NCI-H526 treated with DMSO at 0.1 percent for 48 hours (cell line): ENCODE measurements at regions not wholly inside any gene's neighbourhood (a gene's known extent, or its start where the extent isn't known, plus 50 kb on each side); places are given as distances from the start of the nearest gene placed in this dataset.
"Not testable (repeated sequence)": the region's sequence is repeated elsewhere in the genome, so short reads cannot be mapped to it uniquely, and the experiment has no call there.

ENCODE experiments used
- DNase-seq: peaks from one replicate; lab custom pipeline; 2025; lab: John Stamatoyannopoulos, UW

GRCh38 chr11:24171869-24172268 is 325.0 kb upstream of the LUZP2 start:
- no peak for DNase-seq

DNA sequence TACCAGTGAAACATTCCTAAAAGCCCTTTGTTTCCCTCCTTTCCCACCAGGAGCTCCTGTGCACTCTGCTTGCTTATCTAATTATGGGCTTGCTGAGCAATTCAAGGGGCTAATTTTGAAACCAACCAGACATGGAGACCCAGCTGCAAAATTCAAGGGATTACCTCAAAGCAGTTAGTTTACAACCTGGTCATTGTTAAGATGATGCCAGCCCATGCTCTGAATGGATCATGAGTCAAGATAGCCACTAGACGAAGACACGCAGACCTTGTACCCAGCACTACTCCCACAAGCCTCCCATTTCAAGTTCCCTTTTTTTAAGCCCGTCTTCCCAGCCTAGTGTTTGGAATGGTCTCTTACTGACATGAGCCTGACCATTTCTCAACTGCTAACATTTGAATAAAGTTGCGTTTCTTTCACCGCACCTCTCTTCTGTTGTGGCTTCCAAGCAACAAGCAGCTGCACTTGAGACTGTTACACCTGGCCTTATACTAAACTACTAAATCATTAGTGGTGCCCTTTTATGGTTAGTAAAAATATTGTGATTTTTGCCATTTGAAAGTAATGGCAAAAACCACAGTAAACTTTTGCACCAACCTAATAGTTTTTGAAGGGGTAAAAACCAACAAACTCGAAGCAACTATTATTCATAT is 315.3 kb upstream of the LUZP2 start:
- DNase-seq, result no peak

DNA sequence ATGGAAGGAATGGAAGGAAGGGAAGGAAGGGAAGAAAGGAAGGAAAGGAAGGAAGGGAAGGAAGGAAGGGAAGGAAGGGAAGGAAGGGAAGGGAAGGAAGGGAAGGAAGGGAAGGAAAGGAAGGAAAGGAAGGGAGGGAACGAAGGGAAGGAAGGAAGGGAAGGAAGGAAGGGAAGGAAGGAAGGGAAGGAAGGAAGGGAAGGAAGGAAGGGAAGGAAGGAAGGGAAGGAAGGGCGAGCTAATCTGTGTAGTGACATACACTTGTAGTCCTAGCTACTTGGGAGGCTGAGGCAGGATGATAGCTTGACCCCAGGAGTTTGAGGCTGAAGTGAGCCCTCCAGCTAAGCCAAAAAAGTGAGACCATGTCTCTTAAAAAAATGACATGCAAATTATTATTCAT is 311.3 kb upstream of the LUZP2 start:
- not testable (repeated sequence) for DNase-seq

GRCh38 chr11:24196733-24197132 is 300.1 kb upstream of the LUZP2 start:
- no peak for DNase-seq

GRCh38 chr11:24198481-24198880 is 298.4 kb upstream of the LUZP2 start:
- no peak for DNase-seq

DNA sequence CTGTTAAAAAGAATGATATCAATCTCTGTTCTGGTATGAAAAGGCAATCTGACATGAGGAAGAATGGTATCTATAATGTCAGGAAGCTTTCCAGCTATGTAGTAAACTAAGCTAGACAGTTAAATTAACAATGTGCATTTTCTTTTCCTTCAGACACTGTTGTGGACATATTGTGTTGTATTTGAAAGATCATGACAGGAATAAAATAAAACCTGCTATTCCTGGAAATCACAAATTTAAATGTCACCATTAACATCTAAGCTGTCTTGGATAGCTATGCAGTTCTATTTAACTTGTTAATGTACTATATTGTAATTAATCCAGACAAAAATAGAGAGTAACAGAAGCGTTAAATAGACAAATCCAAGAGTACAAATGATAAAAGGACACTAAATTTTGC is 297.4 kb upstream of the LUZP2 start:
- no peak for DNase-seq

DNA sequence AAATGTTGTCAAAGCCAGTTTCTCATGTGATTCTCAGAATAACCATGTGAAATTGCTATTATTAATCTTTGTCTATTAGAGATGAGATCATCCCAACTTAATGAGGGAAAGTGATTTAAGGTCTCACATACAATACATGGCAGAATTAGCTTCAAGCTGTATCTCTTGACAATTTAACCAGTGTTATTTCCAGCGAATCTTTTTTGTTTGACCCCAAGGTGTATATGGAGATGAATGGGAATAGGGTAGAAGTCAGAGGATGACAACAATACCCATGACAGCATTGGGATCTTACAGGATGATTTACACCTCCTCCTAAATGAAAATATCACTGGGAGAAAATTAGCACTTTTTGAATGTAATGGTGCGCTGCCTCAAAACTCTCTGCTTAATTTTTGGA is 290.8 kb upstream of the LUZP2 start:
- DNase-seq, result no peak

DNA sequence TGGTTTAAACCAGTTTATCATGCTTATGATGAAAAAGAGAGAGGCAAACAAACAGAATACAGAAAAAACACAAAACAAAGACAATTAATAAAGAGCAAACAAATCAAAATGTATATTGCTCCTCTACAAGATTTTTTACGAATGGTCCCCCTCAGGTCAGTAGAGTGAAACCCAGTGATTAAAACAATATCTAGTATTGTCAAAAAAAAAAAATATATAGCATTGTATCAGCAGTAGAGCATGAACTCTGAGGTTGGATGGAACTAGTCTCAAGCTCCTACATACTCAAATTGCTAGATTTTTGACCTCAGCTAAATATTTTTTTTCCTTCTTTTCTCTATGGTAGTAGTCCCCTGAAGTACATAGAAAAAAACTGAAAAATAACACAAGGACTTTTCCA is 290.3 kb upstream of the LUZP2 start:
- no peak for DNase-seq

DNA sequence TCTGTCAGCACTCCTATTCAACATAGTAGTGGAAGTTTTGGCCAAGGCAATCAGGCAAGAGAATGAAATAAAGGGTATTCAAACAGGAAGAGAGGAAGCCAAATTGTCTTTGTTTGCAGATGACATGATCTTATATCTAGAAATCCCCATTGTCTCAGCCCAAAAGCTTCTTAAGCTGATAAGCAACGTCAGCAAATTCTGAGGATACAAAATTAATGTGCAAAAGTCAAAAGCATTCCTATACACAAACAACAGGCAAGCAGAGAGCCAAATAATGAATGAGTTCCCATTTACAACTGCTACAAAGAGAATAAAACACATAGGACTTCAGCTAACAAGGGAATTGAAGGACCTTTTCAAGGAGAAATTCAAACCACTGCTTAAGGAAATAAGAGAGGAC is 280.4 kb upstream of the LUZP2 start:
- no peak for DNase-seq

- not testable (repeated sequence) for DNase-seq
These were observed 279.5 kb upstream of the LUZP2 start for GRCh38 chr11:24217319-24217718.

- no peak for DNase-seq
These were observed 271.4 kb upstream of the LUZP2 start for GRCh38 chr11:24225501-24225900.

DNA sequence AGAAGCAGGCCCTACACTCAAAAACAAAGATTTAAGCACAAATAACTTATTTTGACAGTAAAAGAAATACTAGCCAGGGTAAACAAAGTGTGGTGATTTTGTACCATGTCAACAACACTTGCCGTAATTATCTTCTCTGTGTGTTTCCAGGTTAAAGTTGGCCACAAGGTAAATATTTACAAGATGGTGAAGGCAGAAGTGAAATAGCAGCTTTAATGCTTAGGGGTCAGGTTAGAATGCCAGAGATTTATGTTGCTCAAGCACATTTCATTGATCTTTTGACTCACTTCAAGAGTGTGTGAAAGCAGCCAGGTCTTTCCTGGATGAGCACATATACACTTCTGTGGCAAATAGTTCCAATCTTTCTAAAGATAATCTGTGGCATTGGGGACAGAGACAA is 270.2 kb upstream of the LUZP2 start:
- DNase-seq, result no peak

DNA sequence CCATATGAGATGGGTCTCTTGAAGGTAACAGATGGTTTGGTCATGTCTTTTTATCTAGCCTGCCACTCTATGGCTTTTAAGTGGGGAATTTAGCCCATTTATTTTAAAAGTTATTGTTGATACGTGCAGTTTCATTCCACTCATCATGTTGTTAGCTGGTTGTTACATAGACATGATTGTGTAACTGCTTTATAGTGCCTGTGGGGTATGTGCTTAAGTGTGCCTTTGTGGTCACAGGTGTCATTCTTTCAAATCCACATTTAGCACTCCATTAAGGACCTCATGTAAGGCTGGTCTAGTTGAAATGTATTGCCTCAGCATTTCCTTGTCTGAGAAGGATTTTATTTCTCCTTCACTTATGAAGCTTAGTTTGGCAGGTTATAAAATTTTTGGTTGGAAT is 263.8 kb upstream of the LUZP2 start:
- no peak for DNase-seq

DNA sequence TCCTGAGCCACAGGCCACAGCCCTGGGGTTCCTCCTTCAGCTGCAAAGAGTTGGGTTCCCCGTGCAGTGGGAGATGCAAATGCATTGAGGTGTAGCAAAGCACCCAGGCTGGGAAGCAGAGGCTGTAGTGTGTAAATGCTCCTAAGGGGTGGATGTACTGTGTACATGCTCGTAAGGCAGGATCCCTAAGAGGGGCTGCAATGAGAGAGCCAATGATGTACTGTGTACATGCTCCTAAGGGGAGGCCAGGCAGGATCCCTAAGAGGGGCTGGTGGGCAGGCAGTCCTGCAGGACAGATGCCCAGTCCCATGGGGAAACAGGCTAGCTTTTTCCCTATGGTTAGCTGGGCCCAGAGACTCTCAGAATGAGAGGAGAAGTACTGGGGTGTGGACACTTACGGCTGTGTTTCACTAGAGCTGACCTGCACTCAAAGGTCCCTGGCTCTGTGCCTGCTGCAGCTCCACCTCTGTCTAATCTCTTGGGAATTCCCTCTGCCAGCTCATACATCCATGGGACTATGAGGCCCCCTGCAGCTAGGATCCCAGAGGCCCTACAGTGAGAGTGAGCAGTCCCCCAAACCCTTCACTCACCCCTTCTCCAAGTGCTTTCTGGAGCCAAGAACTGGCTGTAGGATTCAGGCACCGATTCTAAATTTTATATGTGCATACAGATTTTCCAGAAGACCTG is 261.9 kb upstream of the LUZP2 start:
- DNase-seq, result no peak

DNA sequence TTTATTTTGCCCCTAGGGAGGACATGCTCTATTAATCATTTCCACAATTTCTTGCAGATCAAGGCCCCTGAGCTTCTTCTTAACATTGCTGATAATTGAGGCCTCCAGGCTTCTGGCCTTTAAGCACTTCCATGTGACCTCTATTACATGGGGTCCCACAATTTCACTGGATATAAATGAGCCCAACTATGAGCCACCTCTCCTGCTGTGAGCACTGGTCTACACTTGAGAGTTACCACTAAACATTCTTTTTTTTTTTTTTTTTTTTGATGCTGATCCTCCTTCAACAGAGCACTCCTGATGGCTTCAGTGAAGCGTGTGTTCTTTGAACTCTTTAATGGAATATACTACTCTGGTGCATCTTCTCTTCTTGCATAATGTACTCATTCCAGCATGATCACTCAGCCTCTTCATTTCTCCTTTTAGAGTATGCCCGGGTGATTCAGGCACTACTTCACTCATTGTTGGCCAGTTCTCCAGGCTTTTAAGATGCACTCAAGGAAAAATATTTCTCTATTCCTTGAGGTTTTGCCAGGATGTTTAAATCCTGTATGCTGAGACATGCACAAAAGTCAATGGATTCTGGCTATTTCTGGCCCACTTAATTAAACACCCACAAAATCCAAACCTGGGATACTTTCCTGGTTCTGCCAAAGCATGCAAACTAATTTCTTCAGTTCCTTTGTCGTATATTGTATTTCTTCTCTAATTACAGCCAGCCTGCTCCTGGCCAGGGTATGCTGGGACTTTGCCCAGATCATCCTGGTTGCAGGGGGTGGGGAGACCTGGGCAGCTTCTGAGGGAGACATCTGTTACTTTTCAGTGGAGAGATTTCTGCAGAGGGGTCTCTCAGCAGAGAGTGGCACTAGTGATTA is 257.8 kb upstream of the LUZP2 start:
- DNase-seq, result no peak

DNA sequence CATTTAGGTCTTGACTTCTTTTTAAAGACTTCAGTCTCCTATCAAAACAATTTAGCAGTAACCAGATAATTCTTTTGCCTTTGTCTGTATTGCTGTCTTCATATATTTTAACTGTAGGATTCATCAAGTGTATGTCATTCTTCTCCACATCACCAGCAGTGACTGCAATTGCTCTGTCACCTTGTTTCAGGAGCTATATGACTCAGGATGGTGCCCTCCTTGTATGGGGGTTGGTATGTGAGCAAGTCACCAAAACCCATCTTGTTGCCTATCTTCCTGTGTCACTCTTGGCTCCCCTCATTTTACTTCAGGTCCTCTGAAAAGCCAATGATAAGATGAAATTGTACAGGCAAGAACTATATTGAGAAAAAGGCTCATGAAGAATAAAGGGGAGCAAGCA is 256.9 kb upstream of the LUZP2 start:
- DNase-seq, result no peak

GRCh38 chr11:24240496-24241175 is 256.2 kb upstream of the LUZP2 start:
- no peak for DNase-seq

- DNase-seq, result peak; percentile 11
These were observed 250.1 kb upstream of the LUZP2 start for GRCh38 chr11:24246715-24247114.

DNA sequence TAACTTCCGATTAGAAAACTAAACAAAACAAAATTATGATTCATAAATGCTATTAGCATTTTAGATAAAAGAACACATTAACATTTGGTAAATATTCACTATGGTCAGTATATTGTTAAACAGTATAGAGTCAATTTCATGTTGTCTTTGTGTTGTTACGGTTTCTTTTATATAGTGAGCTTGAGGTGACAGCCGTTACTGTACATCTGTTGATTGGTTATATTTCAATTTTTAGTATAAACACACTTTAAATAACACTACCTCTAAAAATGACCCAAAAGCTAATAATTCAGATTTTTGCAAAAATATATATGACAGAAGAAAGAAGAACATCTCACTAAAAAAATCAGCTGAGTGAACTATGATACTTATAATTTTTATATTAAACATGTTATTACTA is 249.0 kb upstream of the LUZP2 start:
- DNase-seq, result no peak

GRCh38 chr11:24249921-24250320 is 246.9 kb upstream of the LUZP2 start:
- DNase-seq, result no peak

- no peak for DNase-seq
These were observed 243.6 kb upstream of the LUZP2 start for GRCh38 chr11:24253237-24253760.

DNA sequence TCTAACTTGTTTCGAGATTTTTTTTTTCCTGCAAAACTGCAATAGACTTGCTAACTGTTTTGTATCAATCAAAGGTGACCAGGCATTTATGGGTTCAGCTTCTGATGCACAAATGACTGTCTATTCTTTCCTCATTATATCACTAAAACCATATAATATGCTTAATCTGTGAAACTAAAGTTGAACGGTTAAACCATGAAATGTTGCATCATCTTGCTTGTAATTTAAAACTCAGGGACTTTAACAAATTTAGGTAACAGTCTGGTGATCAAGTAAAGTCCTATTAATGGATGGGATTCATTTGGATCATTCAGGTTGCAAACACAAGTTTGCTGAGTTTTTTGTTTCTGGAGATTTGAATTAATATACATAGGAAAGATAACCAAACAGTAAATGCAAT is 232.0 kb upstream of the LUZP2 start:
- no peak for DNase-seq
